Hepatocyte (in vitro differentiated cells): ENCODE measurements at regions not wholly inside any gene's neighbourhood (a gene's known extent, or its start where the extent isn't known, plus 50 kb on each side); places are given as distances from the start of the nearest gene placed in this dataset.

Source experiments
- DNase-seq: peaks from one replicate; pipeline ENCODE4 v3.0.0-alpha.2; 2016; ENCODE audit warnings: low spot score
- H2AFZ ChIP-seq: fragments of 200-600 bp; sonication (generic); 2 replicates; pipeline ENCODE4 v1.6.0; 2016; ENCODE audit warnings: antibody characterized with exemption, mild to moderate bottlenecking
- H3K27ac ChIP-seq: fragments of 200-600 bp; sonication (generic); 2 replicates; pipeline ENCODE4 v1.5.1; 2016; ENCODE audit warnings: mild to moderate bottlenecking
- H3K27me3 ChIP-seq: fragments of 200-600 bp; sonication (generic); 2 replicates; pipeline ENCODE4 v1.6.1; 2016
- H3K36me3 ChIP-seq: fragments of 200-600 bp; sonication (generic); replicated peaks from 2 replicates; pipeline ENCODE4 v1.5.1; 2016; ENCODE audit warnings: low read depth; ENCODE audit not compliant: insufficient read depth
- H3K4me1 ChIP-seq: fragments of 200-600 bp; sonication (generic); 2 replicates; pipeline ENCODE4 v1.5.1; 2016; ENCODE audit warnings: mild to moderate bottlenecking, moderate library complexity; ENCODE audit not compliant: insufficient read depth
- H3K4me2 ChIP-seq: fragments of 200-600 bp; sonication (generic); 2 replicates; pipeline ENCODE4 v1.6.0; 2016
- H3K4me3 ChIP-seq: fragments of 200-600 bp; sonication (generic); 2 replicates; pipeline ENCODE4 v1.5.1; 2016; ENCODE audit warnings: mild to moderate bottlenecking
- H3K79me2 ChIP-seq: fragments of 200-600 bp; sonication (generic); 2 replicates; pipeline ENCODE4 v1.6.0; 2017; ENCODE audit warnings: mild to moderate bottlenecking
- H3K9me2 ChIP-seq: fragments of 200-600 bp; sonication (generic); replicated peaks from 2 replicates; pipeline ENCODE4 v1.6.0; 2017; ENCODE audit warnings: mild to moderate bottlenecking; ENCODE audit not compliant: insufficient read depth
- H3K9me3 ChIP-seq: fragments of 200-600 bp; sonication (generic); 2 replicates; pipeline ENCODE4 v1.5.1; 2016; ENCODE audit warnings: low read depth, mild to moderate bottlenecking
- H4K20me1 ChIP-seq: fragments of 200-600 bp; sonication (generic); 2 replicates; pipeline ENCODE4 v1.6.0; 2016; ENCODE audit warnings: mild to moderate bottlenecking; ENCODE audit not compliant: insufficient read depth, poor library complexity, severe bottlenecking
- CTCF ChIP-seq: fragments of 200-600 bp; sonication (generic); IDR thresholded peaks from 2 replicates; pipeline ENCODE4 v1.5.1; 2016; ENCODE audit warnings: antibody characterized with exemption, mild to moderate bottlenecking; ENCODE audit not compliant: poor library complexity
- EZH2 ChIP-seq: fragments of 200-600 bp; sonication (generic); IDR thresholded peaks from 2 replicates; pipeline ENCODE4 v1.6.1; 2016; ENCODE audit warnings: antibody characterized with exemption, mild to moderate bottlenecking, borderline replicate concordance
- EZH2phosphoT487 ChIP-seq: fragments of 200-600 bp; sonication (generic); IDR thresholded peaks from one replicate; pipeline ENCODE4 v1.6.1; 2018; ENCODE audit warnings: antibody characterized with exemption, mild to moderate bottlenecking, low read depth, moderate library complexity; ENCODE audit not compliant: unreplicated experiment, severe bottlenecking
- WGBS: methylation state at CpG from one replicate; pipeline ENCODE4 v1.1.6; 2016; ENCODE audit warnings: low lambda C conversion rate; ENCODE audit errors: missing lambda C conversion rate; 5-methylcytosine and 5-hydroxymethylcytosine counted together

GRCh38 chr15:25059698-25060471 lies 105.1 kb downstream of the SNRPN start:
- H3K9me3 ChIP-seq = peaks cover 77% of the 10 kb centered on the region
- no peaks in the 10 kb centered on the region for H3K27me3 ChIP-seq
- no peak for DNase-seq
- TF ChIP-seq EZH2 (no peak), EZH2phosphoT487 (no peak), CTCF (no peak)
- no peak overlapping the region for H3K4me3 ChIP-seq
- no peaks in the 10 kb centered on the region for H4K20me1 ChIP-seq
- H3K27ac ChIP-seq = no peak overlapping the region
- no peak overlapping the region for H2AFZ ChIP-seq
- no peaks in the 10 kb centered on the region for H3K79me2 ChIP-seq
- 88% methylated on average over 20 of the region's 20 CpGs for WGBS
- no peak overlapping the region for H3K4me2 ChIP-seq
- H3K4me1 ChIP-seq = no peaks in the 10 kb centered on the region
- no peaks in the 10 kb centered on the region for H3K9me2 ChIP-seq
- no peaks in the 10 kb centered on the region for H3K36me3 ChIP-seq

GRCh38 chr15:25060472-25060803 lies 105.7 kb downstream of the SNRPN start:
- Histone ChIP-seq H3K4me1 (no peaks in the 10 kb centered on the region), H3K4me3 (no peak overlapping the region), H4K20me1 (no peaks in the 10 kb centered on the region), H3K27ac (no peak overlapping the region), H3K9me2 (no peaks in the 10 kb centered on the region), H3K9me3 (peaks cover 72% of the 10 kb centered on the region), H2AFZ (no peak overlapping the region), H3K27me3 (no peaks in the 10 kb centered on the region), H3K79me2 (no peaks in the 10 kb centered on the region), H3K36me3 (no peaks in the 10 kb centered on the region), H3K4me2 (no peak overlapping the region)
- DNase-seq = no peak
- 89% methylated on average over 8 of the region's 8 CpGs for WGBS
- TF ChIP-seq CTCF (no peak), EZH2phosphoT487 (no peak), EZH2 (no peak)

- H3K79me2 ChIP-seq = no peaks in the 10 kb centered on the region
These were observed 106.3 kb downstream of the SNRPN start for GRCh38 chr15:25060996-25061620.

More at GRCh38 chr15:25060996-25061620, 106.3 kb downstream of the SNRPN start:
- Histone ChIP-seq H3K27ac (no peak overlapping the region), H3K9me2 (no peaks in the 10 kb centered on the region), H4K20me1 (no peaks in the 10 kb centered on the region), H3K27me3 (no peaks in the 10 kb centered on the region), H3K4me3 (no peak overlapping the region), H3K4me2 (no peak overlapping the region), H3K9me3 (peaks cover 67% of the 10 kb centered on the region), H3K4me1 (no peaks in the 10 kb centered on the region), H2AFZ (no peak overlapping the region), H3K36me3 (no peaks in the 10 kb centered on the region)
- DNase-seq = no peak
- TF ChIP-seq EZH2phosphoT487 (no peak), CTCF (no peak), EZH2 (no peak)
- WGBS = 90% methylated on average over 10 of the region's 10 CpGs
